GM20431 (cell line): ENCODE measurements at regions not wholly inside any gene's neighbourhood (a gene's known extent, or its start where the extent isn't known, plus 50 kb on each side); places are given as distances from the start of the nearest gene placed in this dataset.

Source experiments
- in situ Hi-C: fragments of 300-500 bp; cut with MseI, MboI; formaldehyde crosslinking; loops from one replicate; pipeline ENCODE4 v1.15.0; 2020; ENCODE audit warnings: low sequenced_read_pairs; ENCODE audit not compliant: unreplicated experiment

DNA sequence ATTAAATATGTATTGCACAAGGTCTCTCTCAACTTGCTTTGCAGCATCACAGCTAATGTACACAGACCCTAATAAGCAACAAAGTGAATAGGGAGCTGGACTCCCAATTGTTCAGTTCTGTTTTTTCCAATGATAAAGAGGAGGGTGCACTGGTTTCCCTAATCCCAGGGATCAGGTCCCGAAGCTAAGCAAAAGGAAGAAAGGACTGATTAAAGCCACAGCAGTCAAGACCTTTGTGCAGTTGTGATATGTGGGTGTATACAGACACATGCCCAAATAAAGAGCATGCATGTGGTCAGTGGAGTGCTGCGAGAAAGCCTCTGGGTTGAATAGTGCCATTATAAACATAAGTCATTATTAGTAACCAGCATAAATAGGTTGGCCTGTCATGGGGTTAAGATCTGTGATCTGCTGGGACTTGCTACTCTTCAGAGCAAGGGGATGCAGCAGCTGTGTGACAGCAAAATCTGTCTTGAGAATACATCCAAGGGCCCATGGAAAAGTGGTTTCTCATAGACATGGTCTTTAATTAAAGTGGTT is 1863.1 kb upstream of the WWC1 start:
- in situ Hi-C loops: no loop called here

DNA sequence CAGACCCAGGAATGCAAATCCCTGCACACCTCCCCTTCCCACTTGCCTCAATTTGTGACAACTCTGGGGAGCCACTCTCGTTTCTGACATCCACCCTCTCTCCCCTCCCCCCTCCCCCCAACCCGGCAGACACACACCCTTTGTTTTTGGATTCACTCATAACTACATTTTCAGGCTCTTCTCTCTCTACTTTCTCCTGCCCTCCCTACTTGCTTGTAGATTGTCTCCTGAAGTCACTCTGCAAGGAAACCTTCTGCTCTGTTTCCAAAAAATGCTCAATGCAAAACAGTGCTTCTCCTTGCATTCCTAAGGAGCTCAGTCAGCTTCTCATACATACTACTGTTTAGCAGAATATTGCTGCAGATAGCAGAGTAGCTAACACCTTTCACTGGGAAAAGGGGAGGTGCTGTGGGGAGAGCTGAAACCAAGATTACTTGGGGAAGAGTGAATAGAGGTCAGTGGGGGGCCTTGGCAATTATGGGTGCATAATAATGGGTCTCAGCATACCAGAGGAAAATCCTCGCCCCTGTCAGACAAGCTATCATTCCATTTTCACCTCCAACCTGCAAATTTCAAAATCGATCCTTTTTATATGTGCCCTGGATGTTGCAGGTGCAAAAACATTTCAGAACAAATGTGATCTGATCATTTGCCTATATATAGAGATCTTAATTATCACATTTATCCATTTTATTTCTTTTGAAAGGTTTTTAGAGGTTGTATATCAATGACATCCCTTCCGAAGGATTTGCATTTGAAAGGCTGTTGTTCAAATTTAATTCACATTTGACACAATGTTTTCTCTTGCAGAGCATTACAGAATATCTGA is 1860.7 kb upstream of the WWC1 start:
- in situ Hi-C loops: no loop called here

DNA sequence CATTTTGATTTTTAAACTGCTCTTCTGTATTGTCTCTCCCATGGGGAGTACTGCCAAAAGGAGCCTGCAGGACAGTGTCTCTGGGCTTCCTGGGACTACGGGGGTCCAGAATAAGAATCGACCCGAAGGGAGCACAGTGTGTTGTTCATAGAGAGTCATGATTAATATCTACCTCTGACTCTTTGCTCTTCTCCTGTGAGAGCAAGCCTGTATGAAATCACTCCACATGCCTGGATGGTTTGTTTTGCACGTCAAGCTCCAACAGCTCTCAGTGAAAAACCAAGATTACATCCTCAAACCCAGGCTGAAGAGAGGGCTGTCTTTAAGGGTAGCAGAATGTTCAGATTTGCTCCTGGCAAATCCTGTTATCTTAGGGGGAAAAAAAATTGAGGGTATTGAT is 1860.0 kb upstream of the WWC1 start:
- in situ Hi-C loops: no loop called here

DNA sequence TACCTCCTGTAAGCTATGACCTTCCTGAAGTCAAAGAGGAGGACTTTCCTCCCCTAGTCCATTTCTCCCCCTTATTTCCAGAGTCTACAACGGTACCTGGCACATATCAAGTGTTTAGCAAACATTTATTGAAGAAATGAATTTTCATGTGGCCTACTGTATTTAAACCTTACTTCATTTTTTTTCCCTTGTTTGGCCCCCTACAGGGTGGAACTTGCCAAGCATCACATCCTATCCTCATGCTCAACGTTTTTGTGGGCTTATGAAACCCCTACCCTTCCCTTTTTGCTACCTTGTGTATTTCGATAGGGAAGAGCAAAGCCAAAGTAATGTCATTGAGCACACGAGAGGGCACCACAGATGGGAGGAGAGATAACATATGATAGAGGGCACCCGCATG is 1857.8 kb upstream of the WWC1 start:
- in situ Hi-C loops: no loop called here

DNA sequence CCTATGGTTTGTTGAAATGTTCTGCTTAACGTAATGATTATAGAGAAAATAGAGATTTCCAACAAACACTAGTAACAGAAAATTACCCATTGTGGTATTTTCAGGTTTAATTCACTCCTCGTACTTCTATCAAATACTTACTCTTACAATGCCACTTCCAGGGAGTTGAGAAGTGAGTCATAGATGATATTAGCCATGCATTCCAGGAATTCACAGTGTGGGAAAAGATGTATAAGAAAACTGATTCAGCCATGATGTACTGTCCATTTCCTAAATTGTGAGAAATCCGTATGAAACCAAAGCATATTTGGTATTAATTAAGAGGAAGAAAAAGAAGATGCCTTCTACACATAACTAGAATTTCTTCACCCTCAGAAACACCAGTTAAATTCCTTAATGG is 1854.6 kb upstream of the WWC1 start:
- in situ Hi-C loops: no loop called here

DNA sequence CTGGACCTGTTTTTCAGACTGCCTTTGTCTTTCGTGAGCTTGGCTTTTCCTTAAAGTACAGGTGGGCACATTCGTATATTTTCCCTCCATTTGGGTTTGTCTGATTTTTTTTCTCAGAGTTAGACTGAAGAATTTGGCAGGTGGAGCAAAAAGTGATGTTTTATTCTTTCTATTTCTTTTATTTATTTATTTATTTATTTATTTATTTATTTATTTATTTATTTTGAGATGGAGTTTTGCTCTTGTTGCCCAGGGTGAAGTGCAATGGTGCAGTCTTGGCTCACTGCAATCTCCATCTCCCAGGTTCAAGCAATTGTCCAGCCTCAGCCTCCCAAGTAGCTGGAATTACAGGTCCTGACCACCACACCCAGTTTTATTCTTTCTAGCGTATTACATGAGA is 1805.1 kb upstream of the WWC1 start:
- in situ Hi-C loops: no loop called here

DNA sequence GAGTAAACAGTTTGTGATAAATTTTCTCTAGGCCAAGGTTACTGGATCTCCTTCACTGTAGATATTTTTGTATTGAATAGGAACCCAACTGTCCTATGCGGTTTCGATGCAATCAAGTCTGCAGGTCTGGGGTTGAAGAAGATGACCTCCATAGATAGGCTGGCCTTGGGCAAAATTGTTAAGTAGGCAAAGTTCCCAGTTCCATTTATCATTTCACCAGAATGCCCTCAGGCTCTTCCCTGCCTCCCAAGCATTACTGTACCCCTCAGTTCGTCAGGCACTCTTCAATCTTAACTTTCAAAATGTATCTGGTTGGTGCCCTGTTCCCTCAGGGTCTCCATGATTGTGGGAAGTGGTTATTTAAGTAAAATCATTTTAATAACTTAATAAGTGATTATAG is 1802.9 kb upstream of the WWC1 start:
- in situ Hi-C loops: no loop called here

DNA sequence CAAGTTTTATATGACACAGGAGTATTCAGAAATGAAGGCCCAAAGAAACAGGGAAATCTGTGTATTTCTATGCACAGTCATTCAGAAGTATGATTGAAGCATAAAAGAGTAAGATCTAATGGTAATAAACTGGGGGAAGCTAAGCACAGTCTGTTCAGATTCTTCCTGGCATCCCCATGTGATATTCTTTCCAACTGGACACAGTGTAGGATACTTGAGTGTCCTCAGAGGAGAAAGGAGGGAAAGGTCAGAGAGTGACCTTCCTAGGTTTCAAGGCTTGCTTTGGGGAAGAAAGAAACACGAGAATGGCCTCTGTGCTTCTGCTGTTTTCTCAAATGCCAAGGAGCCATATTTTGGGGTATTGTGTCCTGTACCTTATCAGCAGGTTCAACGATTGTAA is 1798.4 kb upstream of the WWC1 start:
- in situ Hi-C loops: no loop called here

DNA sequence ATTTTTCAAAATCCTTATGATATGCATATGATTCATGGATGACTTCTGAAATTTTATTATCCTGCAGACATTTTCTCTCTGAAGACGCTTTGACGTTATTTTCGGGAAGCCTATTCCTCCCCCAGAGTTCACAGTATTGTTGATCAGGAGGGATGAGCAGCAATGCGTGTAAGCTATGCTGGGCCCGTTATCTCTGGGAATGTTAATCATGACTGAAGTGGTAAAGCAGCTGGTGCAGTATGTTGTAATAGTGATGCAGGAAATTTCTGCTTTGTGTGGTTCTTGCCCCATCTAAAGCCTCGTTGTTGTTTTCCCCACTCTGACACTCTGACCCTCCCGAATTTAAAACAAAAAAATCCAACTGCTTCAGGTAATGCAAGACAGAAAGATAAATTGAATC is 1797.8 kb upstream of the WWC1 start:
- in situ Hi-C loops: no loop called here

DNA sequence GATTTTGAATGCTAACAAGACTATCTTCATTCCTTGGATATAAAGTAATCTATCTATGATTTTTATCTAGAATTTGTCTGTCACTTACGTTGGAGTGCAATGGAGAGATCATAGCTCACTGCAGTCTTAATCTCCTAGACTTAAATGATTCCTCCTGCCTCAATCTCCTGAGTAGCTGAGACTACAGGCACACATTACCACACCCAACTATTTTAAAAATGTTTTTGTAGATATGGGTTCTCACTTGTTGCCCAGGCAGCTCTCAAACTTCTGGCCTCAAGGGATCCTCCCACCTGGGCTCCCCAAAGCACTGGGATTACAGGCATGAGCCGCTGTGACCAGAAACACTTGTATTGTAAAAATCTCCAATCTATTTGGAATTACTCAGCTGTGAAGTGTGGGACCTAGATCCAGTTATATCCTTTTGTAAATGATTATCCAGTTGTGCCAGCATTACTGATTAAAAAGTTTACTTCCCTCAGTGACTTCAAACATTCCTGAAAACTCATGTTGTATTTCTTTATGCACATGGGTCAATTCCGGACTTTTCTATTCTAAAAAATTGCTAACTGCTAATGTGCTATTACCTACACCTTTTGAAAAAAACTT is 1793.8 kb upstream of the WWC1 start:
- in situ Hi-C loops: no loop called here

DNA sequence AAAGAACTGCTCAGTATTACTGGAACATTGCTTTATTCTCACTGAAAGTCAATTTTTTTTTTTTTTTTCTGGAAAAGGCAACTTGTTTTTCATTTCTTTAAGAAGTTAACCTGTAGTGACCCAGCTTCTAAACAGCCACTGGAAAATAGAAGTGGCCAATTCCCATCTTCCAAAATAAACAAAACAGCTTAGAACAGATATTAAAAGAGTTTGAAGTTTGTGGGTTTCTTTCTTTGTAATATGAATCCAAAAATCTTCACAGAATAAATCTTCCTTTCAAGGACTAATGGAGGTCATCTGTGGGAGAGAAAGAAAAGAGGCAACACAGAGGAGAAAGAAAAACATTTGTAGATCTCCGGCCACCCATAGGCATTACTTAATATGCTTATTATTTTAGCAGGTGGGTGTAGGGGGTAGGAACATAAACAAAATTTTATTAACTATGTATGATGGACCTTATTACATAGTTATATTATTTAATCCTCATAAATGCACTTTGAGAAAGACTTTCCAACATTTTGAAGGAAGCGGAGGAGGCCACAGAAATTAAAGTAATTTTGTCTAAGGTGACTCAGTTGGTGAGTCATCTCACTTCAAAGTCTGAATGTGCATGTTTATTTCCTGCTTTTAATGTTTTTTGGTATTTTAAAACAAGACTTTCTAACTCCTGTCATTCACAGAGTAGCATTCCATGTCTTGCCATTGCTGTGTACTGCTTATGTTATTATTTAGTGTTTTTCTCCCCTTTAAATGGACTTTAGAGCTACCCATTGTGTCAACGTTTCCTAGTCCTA is 1791.8 kb upstream of the WWC1 start:
- in situ Hi-C loops: no loop called here

DNA sequence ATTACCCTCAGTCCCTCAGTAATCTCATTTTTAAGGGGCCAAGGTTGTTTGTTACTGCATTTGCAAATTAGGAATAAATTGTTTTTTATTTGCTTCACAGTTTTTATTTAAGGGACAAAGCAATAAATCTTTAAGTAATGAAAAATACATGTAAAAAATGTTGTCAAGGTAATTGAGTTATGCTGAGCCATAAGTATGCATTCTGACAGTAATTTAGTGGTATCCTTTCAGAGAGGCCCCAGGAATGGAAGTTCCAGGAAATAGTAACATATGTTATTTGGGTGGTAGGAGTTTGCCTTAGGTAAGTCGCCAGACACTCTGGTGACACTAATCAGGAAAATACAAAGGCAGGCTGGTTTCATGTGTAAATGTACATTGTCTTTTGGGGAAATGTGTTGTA is 1787.9 kb upstream of the WWC1 start:
- in situ Hi-C loops: no loop called here

DNA sequence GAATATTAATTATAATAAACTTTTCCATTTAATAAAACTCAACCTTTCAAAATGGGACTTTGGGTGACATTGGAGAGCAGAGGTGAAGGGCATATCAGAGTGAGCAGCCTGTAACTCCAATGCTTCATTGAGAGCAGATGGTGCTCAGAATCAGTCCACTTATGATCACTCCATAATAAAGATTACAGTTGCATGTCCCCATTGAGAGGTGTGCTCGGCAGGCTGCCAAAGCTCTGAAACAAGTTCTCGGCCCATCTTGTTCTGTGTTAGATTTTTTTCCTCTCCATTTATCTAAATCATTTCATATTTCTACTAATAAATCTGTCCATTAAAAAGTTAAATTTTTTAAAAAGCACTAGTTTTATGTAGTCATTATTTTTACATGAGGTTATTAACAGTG is 1786.4 kb upstream of the WWC1 start:
- in situ Hi-C loops: no loop called here

DNA sequence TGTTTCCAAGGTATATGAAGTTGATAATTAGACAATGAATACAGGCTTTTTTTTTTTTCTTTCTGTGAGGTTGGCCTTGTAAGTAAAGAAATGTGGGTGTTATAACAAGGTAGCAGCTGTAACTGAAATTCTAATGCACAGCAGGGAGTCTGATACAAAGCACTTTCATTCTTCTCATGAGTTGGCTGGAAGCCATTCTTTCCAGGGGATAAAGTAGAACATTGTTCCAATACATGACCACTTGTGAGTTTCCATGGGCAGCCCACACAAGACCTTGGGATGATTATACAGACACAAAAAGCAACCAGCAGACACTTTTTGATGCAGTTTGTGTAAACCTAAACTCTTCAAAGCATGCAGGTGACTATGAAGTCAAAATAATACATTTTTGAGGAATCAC is 1785.9 kb upstream of the WWC1 start:
- in situ Hi-C loops: no loop called here

DNA sequence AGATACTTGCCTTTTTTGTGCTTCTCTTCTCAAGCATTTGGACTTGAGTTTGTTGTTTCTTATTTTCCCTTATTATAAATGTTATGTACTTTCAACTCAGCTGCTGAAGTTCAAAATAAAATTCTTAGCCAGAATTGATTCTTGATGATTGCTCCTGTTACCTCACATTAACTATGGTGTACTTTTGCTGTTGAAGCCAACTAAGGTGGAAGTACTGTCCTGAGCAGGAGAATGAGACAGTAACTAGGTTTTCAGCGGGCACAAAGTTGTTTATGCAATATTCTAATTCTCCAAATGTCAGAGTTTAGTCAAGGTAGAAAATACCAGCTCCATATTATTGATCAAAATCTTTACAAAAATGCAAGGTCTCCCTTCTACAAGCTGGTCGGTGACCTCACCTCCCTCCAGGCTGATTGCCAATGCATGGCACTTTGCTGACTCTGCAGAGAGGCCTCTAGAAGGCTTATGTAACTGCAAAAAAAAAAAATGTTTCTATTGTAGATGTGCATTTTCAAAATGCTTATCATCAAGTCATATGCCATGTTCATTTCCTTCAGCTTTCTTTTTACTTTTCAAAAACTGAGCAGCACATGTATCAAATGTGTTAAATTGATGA is 1783.5 kb upstream of the WWC1 start:
- in situ Hi-C loops: no loop called here

DNA sequence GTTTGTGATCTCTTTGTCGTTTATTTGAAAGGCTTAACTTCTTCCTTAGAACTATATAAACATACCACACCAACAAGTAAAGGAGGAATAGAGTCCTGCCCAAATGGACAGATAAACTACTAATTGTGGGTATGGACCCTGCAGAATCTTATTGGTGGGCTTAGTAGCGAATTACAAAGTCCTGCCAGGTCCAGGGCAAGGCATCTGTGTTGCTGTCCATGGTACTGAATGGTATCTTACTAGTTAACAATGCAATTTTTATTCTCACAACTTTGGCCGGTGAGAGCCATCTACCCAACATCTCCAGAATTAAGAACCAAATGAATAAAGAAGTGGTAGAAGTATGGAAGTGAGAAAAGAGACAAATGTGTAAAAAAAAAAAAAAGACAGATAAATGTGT is 1782.4 kb upstream of the WWC1 start:
- in situ Hi-C loops: no loop called here

DNA sequence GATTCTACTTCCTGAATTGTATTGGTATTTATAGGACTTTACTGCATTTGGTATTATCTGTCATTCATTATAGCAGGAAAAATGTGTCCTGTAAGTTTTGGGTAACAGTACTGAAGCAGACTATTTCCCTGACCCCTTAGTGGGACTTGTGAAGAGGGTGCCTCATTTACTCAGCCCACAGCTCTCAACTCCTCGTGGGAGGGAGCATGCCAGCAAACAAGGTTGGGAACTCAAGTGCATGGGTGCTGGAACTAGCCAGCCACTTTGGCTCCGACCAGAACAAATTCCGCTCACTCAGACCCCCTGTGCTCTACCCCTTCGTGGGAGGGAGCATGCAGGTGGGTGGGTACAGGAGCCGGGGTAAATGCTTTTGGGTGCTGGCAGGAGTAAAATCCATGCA is 1773.5 kb upstream of the WWC1 start:
- in situ Hi-C loops: no loop called here

DNA sequence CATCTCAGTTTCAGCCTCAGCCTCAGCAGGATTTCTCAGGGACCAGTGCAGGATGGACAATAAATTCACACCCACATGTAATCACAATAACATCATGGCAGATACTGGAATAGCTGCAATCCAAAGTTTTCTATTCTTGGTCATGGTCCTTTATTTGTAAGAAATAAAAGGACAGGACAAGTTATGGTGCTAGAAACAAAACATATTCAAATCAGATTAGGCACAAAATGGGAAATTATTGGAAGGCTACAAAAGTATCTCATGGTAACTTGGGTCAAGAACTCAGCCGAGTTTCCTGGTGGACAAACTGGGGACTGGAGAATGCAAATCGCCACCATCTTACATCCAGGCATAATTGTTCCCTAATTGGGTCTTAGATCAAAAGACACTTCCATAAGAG is 1768.2 kb upstream of the WWC1 start:
- in situ Hi-C loops: no loop called here

DNA sequence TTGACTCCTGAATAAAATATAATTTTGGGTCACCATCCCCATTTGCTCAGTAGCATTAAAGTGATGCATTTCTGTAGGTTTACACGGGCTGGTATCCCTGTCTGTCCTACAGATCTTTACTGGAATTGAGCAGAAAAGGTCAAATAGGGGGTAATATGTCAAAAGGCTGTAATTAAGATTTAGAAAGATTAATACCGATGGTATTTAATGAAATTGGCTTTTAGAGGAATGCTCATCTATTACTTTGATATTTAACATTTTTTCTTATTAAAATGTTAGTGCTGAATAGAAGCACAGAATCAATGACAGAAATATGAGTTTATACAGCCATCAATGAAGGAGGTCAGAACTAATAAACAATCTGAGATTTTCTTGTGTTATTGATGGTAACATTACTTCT is 1762.2 kb upstream of the WWC1 start:
- in situ Hi-C loops: no loop called here

DNA sequence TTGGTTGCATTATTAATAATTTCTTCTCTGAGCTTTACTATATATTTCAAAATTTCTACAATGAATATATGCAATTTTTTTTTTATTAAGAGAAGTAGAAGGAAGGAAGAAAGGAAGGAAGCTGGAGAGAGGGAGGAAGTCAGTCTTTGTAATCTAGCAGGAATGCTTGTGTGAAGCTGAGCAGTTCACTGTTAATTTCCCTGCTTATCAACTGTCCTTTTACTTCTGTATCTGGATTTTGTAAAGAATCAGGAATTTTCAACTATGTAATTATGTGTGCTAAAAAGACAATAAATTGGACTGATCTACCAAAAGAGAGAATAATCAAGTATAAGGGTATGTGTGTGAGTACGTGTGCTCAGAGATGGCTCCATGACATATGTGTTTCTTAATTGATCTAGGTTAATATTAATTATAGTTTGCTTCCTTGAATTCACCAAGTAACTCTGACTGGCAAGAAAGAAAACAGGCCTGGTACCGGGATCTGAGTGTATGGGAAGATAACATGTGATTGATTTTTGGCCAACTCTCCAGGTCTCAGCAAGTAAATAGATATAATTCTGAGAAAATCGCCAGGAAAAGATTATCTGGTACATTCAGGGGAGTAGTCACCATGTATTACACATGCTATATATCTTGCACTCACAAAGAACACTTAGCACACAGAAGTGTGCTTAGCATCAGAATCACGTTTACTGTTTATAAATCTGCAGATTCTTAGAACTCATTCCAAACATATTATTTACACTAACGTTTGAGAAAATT is 1758.8 kb upstream of the WWC1 start:
- in situ Hi-C loops: no loop called here
